ENCODE measurements at regions not wholly inside any gene's neighbourhood (a gene's known extent, or its start where the extent isn't known, plus 50 kb on each side); places are given as distances from the start of the nearest gene placed in this dataset.
A peak's percentile ranks its signal among the peaks of the same experiment; 100 is the strongest.

GRCh38 chr12:86735072-86735471 lies 478.9 kb upstream of the MGAT4C start:
- TF ChIP-seq CTCF (conservative IDR thresholded peaks at IDR 0.05; ENCODE audit: low read depth, low read length): no peak
- DNase-seq (ENCODE audit: low read depth): no peak

GRCh38 chr12:86730233-86730632 lies 474.0 kb upstream of the MGAT4C start:
- H3K4me3 ChIP-seq (ENCODE audit: low read length): no peak overlapping the region
- DNase-seq (ENCODE audit: low read depth): no peak
- no peak for TF ChIP-seq CTCF (conservative IDR thresholded peaks at IDR 0.05; ENCODE audit: low read depth, low read length)

More at GRCh38 chr12:86735072-86735471, 478.9 kb upstream of the MGAT4C start:
- H3K4me3 ChIP-seq (ENCODE audit: low read length): no peak overlapping the region

GRCh38 chr12:86729739-86730138 lies 473.5 kb upstream of the MGAT4C start:
- no peak for DNase-seq (ENCODE audit: low read depth)
- H3K4me3 ChIP-seq (ENCODE audit: low read length): no peak overlapping the region
- no peak for TF ChIP-seq CTCF (conservative IDR thresholded peaks at IDR 0.05; ENCODE audit: low read depth, low read length)

- no peak for TF ChIP-seq CTCF (conservative IDR thresholded peaks at IDR 0.05; ENCODE audit: low read depth, low read length)
- DNase-seq (ENCODE audit: low read depth): peak; percentile 88
- no peak overlapping the region for H3K4me3 ChIP-seq (ENCODE audit: low read length)
Measured at GRCh38 chr12:86727160-86727559, 471.0 kb upstream of the MGAT4C start.

- DNase-seq (ENCODE audit: low read depth): no peak
- no peak for TF ChIP-seq CTCF (conservative IDR thresholded peaks at IDR 0.05; ENCODE audit: low read depth, low read length)
- H3K4me3 ChIP-seq (ENCODE audit: low read length): no peak overlapping the region
Measured at GRCh38 chr12:86724716-86725115, 468.5 kb upstream of the MGAT4C start.

GRCh38 chr12:86723326-86723725 lies 467.1 kb upstream of the MGAT4C start:
- no peak for TF ChIP-seq CTCF (conservative IDR thresholded peaks at IDR 0.05; ENCODE audit: low read depth, low read length)
- DNase-seq (ENCODE audit: low read depth): no peak

GRCh38 chr12:86721713-86722397 lies 465.7 kb upstream of the MGAT4C start:
- no peak for TF ChIP-seq CTCF (conservative IDR thresholded peaks at IDR 0.05; ENCODE audit: low read depth, low read length)
- no peak overlapping the region for H3K4me3 ChIP-seq (ENCODE audit: low read length)
- DNase-seq (ENCODE audit: low read depth): no peak

More at GRCh38 chr12:86723326-86723725, 467.1 kb upstream of the MGAT4C start:
- no peak overlapping the region for H3K4me3 ChIP-seq (ENCODE audit: low read length)

All from retinal pigment epithelial cell (primary cell).